Renal cortex interstitium (tissue), 11 donors: ENCODE measurements at regions not wholly inside any gene's neighbourhood (a gene's known extent, or its start where the extent isn't known, plus 50 kb on each side); places are given as distances from the start of the nearest gene placed in this dataset.

Experiments
- DNase-seq, 11 donors: peaks; one replicate each; pipeline ENCODE4 v3.0.0-alpha.2; 2013; ENCODE audit warnings: low read depth in 9 of 11, low spot score in 4 of 11; ENCODE audit errors: extremely low read depth in 1 of 11

DNA sequence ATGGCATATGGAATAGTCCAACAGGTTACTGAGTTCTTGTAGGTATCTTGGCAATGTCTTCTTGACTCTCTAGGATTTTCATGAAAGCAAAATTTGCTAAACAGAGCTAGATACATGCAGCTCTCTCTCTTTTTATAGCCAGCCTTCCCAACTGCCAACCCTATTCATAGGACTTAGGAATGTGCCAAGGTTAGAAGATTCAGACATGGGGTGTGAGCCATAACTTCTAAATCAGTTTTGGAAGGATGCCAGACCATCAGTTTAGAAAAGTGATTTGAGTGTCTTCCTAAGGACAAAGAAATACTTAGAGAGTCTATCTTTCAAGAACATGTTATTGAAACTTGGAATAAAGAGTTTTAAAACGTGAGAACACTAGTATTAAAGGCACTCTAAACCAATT, 619.5 kb upstream of the FANCL start:
- DNase-seq: no peak

DNA sequence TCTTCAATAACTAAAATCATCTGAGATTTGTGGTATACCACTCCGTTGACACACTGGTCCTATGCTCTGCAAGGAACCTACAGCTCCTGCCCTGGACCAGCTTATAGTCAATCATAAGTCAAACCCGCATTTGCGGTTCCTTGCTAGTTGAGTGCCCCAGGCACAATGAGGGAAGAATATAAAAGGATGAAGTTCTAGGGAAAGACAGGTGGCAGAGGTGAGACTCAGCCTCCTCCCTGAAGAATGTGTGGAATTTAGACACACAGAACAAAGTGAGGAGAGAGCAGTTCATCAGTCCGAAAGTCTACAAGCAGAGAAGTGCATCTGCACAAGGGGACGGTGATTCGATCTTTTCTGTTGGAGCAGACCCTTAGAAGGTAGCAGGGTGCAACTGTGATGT, 615.0 kb upstream of the FANCL start:
- no peak for DNase-seq

DNA sequence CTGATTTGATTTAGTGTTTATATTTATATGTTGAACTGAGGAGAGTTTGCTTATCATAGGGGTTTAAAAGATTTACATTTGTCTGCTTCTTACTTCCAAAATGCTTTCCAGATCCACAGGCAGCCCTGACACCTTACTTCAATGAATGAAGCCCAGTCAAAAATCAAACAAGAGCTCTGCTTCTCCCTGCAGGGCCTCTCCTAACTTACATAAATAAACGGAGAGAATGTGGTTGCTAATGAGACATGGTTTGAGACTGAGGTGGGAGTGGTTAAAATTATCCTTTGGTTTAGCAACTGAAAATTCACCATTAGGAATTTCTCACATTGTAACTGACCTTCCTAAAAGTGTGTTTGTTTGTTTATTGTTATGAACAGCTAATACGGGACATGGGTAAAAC, 612.3 kb upstream of the FANCL start:
- DNase-seq: no peak

DNA sequence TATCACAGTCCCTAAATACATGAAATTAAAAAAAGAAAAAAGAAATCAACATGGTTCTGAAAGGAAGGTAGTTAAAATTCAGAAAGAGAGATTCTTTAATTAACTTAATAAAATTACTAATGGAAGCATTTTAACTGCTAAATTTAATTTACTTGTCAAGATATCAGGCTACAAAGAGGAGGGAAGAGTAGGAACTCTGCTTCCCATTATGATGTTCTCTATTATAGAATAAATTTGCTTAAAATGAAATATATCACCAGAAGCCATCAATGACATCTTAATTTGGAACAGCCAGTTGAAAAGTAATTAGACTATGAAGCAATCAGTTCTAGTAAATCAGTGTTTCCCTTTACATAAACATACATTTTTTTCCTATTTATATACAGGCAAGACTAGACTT, 611.8 kb upstream of the FANCL start:
- no peak for DNase-seq

DNA sequence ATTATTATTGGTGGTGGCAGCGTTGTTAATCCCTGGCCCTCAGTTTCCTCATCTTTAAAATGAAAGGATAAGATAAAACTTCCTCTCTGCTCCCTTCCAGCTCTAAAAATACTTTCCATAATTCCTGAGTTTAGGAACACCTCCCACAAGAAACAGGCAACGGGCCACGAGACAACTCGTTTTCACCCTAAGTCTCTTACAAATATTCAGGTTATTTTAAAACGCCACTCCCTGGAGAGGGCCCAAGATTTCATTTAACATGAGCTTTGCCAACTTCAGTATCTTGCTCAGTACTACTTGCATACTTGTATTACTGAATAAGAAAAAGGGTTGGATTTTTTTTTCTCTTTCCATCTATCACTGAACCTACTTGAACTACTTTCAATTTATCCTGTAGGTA, 611.1 kb upstream of the FANCL start:
- DNase-seq: no peak

DNA sequence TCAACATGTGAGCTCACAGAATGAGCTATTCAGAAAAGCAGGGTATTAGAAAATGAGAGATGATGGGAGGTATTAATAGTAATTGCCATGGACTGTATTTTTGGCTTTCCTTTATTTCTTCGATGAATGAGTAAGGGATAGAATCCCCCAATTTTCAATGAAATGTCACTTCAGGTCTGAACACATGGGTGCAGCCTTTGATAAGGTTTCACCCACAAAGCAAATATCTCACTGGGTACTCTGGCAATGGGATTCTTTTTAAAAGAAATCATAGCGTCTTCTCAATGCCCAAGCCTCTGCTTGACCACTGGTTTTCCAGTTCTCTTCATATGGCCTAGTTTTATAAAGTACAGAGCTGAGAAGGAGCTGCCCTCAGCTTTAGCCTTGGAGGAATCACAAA, 610.5 kb upstream of the FANCL start:
- DNase-seq: no peak

DNA sequence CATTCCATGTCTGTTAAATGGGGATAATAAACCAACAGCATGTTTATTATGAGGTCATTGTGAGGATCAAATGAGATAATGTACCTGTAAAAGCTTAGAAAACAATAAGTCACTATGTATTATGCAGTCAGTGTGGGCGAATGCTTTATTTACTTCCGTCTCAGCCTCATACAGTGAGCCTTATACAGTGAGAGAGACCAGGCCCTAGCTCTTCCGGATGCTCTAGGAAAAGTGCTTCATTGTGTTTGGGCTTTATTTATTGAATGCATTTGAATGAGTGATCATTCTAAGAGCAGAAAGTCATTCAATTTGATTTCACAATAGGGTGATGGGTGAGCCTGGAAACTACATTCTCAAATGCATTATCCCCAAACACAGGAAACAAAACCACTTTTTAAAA, 603.9 kb upstream of the FANCL start:
- no peak for DNase-seq

DNA sequence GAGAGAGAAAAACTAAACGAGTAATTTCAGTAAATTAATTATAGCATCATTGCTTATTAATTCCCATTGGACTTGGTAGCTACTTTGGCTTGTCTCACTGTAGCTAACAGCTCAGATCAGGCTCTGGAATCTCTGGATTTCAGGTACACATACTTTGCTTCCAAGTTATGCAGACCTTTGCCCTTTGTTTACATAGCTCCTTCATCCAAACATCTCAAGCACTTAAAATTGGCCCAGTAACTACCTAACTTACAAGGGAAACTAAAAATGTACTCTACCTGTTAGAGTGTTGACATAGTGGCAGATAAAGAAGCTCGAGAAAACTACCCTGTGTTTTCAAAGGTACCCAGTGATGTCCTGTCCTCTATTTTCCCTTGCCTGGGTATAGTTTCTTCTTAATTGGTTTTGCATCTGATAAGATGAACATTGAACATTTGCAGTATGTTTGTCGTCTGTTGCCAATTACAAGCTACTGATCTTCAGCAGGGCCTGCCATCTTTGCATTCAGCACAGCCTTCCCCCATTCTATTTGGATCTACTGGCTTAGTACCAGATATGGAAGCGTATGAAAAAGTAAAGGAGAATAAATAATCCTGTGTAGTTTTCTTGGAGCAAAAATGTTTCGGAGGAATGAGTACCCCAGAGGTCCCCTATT, 601.5 kb upstream of the FANCL start:
- DNase-seq: no peak

DNA sequence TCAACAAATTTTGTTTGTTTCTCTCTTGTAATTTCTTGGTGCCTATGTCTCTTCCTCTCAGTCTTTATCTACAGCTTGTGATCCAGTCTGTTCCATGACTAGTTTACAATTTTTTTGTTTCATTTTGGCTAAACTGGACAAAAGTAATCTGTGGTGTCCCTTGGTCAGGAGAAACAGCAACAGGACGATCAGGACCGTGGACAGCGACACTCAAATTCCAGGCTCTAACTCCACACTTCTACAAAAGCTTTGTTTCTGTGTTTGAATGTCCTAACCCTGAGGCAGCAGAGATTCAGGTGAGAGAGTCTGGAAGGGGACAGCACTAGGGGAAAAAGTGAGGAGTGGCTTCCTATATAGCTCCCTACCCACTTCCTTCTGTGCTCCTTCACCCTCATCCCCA, 593.3 kb upstream of the FANCL start:
- DNase-seq: peak; percentile 15 to 66 (median 44)

DNA sequence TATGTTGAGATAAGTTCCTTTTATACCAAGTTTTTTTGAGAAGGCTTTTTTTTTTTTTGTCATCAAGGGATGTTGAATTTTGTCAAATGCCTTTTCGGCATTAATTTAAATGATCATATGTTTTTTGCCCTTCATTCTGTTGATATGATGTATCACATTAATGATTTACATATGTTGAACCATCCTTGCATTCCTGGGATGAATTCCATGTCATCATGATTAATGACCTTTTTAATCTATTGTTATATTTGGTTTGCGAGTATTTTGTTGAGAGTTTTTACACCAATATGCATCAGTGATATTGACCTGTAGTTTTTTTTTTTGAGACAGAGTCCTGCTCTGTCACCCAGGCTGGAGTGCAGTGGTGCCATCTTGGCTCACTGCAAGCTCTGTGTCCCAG, 585.7 kb upstream of the FANCL start:
- DNase-seq: no peak

DNA sequence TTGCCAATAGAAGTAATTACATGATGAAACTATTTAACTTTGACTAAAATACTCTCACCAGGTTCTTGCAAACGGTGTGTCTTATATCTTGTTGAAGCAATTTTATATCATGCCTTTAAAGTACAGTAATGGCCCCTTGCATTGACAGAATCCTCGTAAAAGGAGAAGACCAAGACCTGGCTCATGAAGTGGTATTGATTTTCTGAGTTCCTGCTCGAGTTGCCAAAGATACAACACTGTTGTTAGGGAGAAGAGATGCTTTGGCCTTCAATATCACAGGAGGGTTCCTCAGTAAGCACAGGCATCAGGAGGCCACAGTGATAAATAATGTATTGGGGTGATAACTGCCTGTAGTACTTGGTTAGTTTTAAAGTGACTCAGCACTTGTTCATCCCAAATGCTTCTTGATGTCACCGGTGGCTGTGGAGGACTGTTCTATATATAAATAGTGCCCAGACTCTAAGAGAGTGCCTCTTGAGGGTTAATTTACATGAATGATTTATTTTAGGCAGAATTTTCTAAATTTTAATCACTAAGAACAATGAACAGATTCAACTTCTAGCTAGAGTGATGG, 571.7 kb upstream of the FANCL start:
- DNase-seq: no peak

DNA sequence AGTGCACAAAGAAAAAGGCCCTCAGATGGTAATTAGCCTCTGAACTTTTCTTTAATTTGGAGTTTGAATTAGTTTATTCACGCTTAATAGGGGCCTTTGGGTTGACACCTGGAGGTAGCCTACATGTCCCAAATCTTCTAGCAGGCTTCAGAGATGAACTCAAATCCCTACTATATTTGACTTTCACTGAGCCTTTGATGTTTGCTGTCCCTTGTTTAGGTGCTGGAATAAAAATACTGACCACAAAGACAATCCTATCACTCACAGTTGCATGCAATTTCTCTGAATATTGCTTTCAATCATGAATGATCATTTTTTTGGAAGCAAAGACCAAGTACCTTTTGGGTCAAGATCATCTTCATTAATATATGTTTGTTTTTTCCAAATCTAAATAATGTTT, 564.0 kb upstream of the FANCL start:
- DNase-seq: no peak

DNA sequence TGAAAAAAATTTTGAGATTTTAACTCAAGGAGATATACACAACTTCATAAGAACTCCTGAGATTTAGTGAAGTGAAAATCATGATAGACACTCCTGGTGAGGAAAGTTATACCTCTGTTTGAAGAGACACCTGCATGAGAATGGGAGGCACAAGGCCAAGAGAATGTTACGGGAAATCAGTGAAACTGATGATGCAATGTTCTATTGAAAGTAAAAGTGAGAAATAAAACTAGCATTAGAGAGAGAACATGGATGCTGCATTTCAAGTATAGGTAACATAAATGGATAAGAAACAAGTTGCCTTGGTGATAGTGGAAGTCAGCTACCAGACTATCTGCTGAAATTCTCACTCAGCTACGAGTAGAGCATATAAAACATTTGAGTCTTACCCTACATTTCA, 562.1 kb upstream of the FANCL start:
- no peak for DNase-seq

DNA sequence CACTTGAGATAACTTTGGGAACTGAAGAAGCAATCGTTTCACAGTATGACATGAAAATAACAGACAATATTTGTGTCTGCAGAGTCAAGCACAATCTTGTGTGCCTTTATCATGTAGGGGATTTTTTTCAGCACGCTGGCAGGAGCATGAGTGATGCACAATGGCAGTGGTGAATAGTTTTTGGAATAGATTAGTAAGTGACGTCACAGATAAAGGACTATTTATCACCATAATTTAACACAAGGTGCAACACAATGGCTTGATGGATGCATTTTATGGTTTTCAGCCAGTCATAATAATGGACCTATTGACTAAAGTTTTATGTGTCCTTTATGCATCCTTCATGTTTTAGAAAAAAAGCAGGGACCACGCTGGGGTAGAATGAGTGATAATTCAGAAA, 559.8 kb upstream of the FANCL start:
- DNase-seq: no peak

DNA sequence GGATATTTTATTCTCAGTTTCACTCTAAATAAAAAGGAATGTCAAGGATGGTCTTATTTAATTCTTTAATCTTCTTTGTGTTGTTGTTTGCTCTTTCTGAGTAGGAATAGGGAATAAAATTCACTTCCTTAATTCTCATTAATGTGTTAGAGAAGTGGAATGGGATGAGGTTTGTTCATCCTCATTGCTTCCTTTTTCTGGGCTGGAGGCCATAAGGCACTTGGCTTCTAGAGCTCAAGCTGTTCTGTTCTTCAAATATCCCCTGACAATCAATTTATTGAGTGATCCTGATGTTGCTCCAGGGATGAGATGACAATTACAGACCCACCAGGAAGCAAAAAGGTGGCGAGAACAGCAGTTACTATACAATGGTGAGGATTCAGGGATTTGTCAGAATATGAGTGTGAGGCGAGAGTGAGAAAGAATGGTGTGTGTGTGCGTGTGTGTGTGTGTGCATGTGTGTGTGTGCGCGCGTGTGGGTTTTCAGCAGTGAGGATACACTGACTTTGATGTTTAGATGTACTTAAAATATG, 557.6 kb upstream of the FANCL start:
- DNase-seq: no peak

DNA sequence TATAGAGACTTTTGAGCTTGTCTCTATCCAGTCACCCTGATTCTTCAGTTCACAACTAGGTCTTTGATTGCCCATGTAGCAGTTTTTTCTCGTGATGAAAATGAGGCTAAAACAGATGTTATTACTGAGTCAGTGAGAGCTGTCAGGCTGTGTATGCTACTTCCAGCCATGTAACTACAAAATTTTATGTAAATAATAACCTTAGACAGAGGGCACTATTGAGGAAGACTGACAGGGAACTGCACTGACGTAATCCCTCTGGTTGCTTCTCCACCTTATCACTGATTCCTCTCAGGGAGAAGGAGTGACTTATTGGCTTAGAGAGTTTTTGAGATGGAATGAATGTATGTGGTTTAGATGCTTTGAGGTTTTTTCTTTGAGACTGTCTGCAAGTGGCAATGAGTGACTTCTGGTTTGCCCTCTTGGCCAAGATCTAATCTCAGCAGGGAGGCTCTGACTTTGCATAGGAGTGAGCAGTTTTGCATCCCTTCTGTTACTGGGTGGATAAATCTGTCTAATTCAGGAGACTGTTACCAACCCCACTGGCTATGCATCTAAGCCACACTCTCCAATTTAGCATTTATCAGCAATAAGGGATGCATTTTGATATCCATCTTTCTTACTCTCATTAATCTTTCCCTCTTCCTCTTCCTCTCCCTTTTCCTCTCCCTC, 555.2 kb upstream of the FANCL start:
- DNase-seq: no peak

DNA sequence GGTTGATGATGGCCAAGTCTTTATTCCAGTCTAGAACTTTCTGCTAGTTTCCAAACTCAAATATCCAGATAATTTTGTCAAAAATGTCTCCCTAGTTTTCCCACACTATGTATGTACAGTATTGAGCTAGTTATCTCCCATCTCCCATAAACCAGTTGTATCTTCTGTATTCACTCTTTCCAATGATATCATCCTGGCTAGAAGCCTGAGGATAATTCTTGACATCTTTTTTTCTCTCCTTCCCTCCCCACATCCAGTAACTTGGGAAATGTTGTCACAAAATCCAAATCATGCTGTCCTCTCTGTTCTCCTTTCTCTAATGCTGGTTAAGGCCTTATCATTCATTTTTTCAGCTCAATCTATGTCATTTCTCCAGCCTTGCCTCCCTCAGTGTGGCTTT, 553.8 kb upstream of the FANCL start:
- DNase-seq: no peak

DNA sequence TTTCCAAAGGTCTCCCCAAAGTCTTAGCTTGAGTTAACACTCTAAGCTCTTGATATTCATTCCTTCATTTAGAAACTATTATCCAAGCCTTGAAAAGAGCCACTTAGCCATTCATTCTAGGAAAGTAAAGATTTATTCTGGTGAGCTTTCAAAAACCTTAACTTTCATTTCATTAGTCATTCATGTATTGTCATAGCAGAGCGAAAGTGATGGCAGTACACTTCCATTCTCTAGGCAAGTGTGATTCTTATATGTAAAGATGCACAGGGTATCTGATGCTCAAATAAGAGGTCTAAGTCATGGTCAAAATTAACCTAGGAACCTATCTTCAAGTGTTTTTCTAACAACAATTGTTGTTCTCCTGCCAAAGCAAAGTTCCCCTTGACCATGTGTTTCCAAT, 553.0 kb upstream of the FANCL start:
- DNase-seq: no peak

DNA sequence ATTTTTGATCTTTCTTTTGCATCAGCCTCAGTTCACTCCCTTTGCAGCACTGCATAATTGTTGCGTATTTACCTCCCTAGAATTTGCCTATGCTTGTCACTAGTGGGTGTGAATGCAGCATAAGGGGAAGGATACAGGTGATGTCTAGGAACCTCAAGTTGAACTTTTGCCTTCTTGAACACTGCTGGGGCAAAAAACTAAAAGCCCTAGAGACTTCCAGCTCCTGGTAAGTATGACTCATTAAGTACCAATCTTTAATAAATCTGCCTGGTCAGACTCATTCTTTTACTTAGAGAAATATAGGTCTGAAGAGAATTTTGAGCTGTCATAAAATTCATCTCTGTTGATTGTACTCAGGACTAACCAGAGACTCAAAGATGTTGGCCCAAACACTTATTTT, 547.3 kb upstream of the FANCL start:
- DNase-seq: no peak

DNA sequence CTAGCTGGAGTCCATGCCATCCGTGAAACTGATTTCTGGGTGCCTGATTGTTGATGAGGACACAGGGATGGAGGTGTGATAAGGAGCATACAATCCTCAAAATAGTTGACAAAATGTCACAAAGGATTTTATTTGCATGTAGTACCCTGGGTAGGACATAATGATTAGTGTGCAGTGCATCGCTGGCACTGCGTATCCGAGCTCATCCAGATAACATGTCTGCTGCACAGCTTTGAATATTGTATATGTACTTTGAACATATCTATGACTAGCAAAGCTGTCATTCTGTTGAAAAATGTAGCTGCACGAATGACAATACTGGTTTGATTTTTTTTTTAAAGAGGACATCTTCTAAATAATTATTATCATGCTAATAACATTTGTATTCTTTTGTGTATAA, 529.7 kb upstream of the FANCL start:
- DNase-seq: no peak

DNA sequence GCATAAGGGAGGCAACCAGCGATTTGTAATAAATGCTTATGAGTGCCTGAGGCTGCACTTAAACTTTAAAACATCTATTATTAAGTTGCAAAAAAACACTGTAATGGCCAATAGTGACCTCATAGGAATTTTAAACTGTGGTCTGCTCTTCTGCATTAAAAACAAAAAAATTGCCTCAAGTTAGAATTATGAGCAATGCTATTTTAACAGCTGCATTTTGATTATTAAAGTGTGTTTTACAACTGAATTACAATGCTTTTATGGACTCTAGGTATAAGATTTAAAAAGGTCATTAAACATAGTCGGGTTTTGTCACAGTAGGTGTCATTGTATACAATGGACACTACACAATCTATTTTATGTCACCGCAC, 528.7 kb upstream of the FANCL start:
- DNase-seq: no peak
